H1 (cell line): ENCODE measurements at regions not wholly inside any gene's neighbourhood (a gene's known extent, or its start where the extent isn't known, plus 50 kb on each side); places are given as distances from the start of the nearest gene placed in this dataset.

ENCODE experiments used
- BCL11A ChIP-seq, 2 experiments: IDR thresholded peaks; one replicate each; pipeline ENCODE4 v1.6.1; 2011; ENCODE audit warnings: low read depth in 2 of 2, low read length in 2 of 2, mild to moderate bottlenecking in 2 of 2
- EP300 ChIP-seq, 2 experiments: IDR thresholded peaks; 1 replicate in 1 of 2; 2 replicates in 1 of 2; pipeline ENCODE4 v1.6.1; 2011 to 2012; ENCODE audit warnings: low read depth in 2 of 2, low read length in 2 of 2, mild to moderate bottlenecking in 2 of 2, borderline replicate concordance in 1 of 2, inconsistent platforms in 1 of 2, moderate library complexity in 1 of 2
- POLR2AphosphoS5 ChIP-seq: IDR thresholded peaks from 2 replicates; pipeline ENCODE4 v1.6.1; 2011; ENCODE audit warnings: low read depth, low read length
- TF ChIP-seq, protein P1 (sequence below): IDR thresholded peaks from 2 replicates; pipeline ENCODE4 v1.6.1; 2012; ENCODE audit warnings: inconsistent platforms

DNA sequence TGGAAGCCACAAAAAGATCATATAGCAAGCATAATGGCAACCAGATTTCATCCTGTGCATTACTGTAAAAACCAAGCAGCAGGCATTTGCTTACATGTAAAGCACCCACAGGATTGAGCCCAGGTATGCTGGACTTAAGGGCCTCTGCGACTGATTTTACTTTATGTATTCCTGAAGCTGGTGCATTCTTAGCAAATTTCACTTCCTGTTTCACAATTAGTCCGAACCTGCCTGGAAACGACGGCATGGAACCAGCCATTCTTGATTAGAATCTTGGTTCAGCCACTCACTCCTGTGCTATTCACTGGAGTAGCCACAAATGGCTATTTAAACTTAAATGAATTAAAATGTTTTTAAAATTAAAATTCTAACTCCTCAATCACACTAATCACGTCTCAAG lies 239.2 kb downstream of the NUAK1 start (continued):
- TF ChIP-seq, protein P1, sequence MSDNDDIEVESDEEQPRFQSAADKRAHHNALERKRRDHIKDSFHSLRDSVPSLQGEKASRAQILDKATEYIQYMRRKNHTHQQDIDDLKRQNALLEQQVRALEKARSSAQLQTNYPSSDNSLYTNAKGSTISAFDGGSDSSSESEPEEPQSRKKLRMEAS = no peak
- TF ChIP-seq POLR2AphosphoS5 (no peak), BCL11A (IDR thresholded peaks at IDR 0.05; ENCODE audit: low read depth in 2 of 2, low read length in 2 of 2) (no peak), EP300 (IDR thresholded peaks at IDR 0.05; ENCODE audit: borderline replicate concordance in 1 of 2, low read depth in 2 of 2, low read length in 2 of 2) (no peak)
